ENCODE measurements at regions not wholly inside any gene's neighbourhood (a gene's known extent, or its start where the extent isn't known, plus 50 kb on each side); places are given as distances from the start of the nearest gene placed in this dataset.

GRCh38 chr12:42786400-42787148, 197.0 kb upstream of the PRICKLE1 start:
- Mint-ChIP-seq H3K9me3 (no peaks in the 10 kb centered on the region), H3K27ac (no peak overlapping the region), H3K4me1 (peaks cover 12% of the 10 kb centered on the region; the same call in 1 of the 2 replicates), H3K36me3 (no peaks in the 10 kb centered on the region), H3K4me3 (no peak overlapping the region), H3K27me3 (ENCODE audit: low read depth) (no peaks in the 10 kb centered on the region; the same call in 1 of the 2 replicates)
- CTCF ChIA-PET = no interaction called here
- no peak for ATAC-seq
- DNase-seq (ENCODE audit: low spot score) = no peak
- TF ChIP-seq PRDM15 (CRISPR knock-in tag; IDR thresholded peaks at IDR 0.05) (no peak), NR3C1 (CRISPR knock-in tag; conservative IDR thresholded peaks at IDR 0.05; ENCODE audit: low read depth) (no peak), RELA (CRISPR knock-in tag; IDR thresholded peaks at IDR 0.05; ENCODE audit: borderline replicate concordance) (no peak), TP53 (CRISPR knock-in tag; IDR thresholded peaks at IDR 0.05) (no peak), HMGXB4 (CRISPR knock-in tag; IDR thresholded peaks at IDR 0.05) (no peak), TEAD1 (CRISPR knock-in tag; IDR thresholded peaks at IDR 0.05) (no peak), NR1H2 (CRISPR knock-in tag; IDR thresholded peaks at IDR 0.05) (no peak), CREM (CRISPR knock-in tag; IDR thresholded peaks at IDR 0.05) (no peak), ZNF532 (CRISPR knock-in tag; IDR thresholded peaks at IDR 0.05; ENCODE audit: borderline replicate concordance) (no peak), ETV6 (CRISPR knock-in tag; IDR thresholded peaks at IDR 0.05) (no peak)
- POLR2A ChIA-PET = no interaction called here

- Mint-ChIP-seq H3K27me3 (ENCODE audit: low read depth) (no peaks in the 10 kb centered on the region; the same call in 1 of the 2 replicates), H3K9me3 (no peaks in the 10 kb centered on the region), H3K36me3 (no peaks in the 10 kb centered on the region), H3K4me3 (no peak overlapping the region), H3K27ac (no peak overlapping the region), H3K4me1 (peaks cover 12% of the 10 kb centered on the region; the same call in 1 of the 2 replicates)
- no peak for ATAC-seq
- no peak for DNase-seq (ENCODE audit: low spot score)
- ChIA-PET CTCF (no interaction called here), POLR2A (no interaction called here)
- no peak for TF ChIP-seq NR3C1 (CRISPR knock-in tag; conservative IDR thresholded peaks at IDR 0.05; ENCODE audit: low read depth)
- TF ChIP-seq JAZF1 (CRISPR knock-in tag; IDR thresholded peaks at IDR 0.05) = no peak
- no peak for TF ChIP-seq ZNF512 (CRISPR knock-in tag; IDR thresholded peaks at IDR 0.05; ENCODE audit: borderline replicate concordance)
- TF ChIP-seq ZBTB43 (CRISPR knock-in tag; IDR thresholded peaks at IDR 0.05) = no peak
- no peak for TF ChIP-seq ZNF138 (CRISPR knock-in tag; conservative IDR thresholded peaks at IDR 0.05)
- no peak for TF ChIP-seq FOXP4 (CRISPR knock-in tag; IDR thresholded peaks at IDR 0.05)
- TF ChIP-seq CBFB (CRISPR knock-in tag; IDR thresholded peaks at IDR 0.05; ENCODE audit: low read depth) = no peak
- no peak for TF ChIP-seq ERG (CRISPR knock-in tag; IDR thresholded peaks at IDR 0.05)
Measured at GRCh38 chr12:42785944-42786343, 196.4 kb upstream of the PRICKLE1 start.

Measured in WTC11 (cell line).